ENCODE measurements at regions not wholly inside any gene's neighbourhood (a gene's known extent, or its start where the extent isn't known, plus 50 kb on each side); places are given as distances from the start of the nearest gene placed in this dataset.
"Not testable (repeated sequence)": the region's sequence is repeated elsewhere in the genome, so short reads cannot be mapped to it uniquely, and the experiment has no call there.

GRCh38 chr5:18438126-18438525 is 803.9 kb downstream of the TAF11L14 start:
- no peak for DNase-seq (ENCODE audit: low read depth in 2 of 2)

- DNase-seq (ENCODE audit: low read depth in 2 of 2): no peak
Observed at GRCh38 chr5:18455521-18455920, 821.3 kb downstream of the TAF11L14 start.

GRCh38 chr5:18457255-18457654 is 823.0 kb downstream of the TAF11L14 start:
- no peak for DNase-seq (ENCODE audit: low read depth in 2 of 2)

- DNase-seq (ENCODE audit: low read depth in 2 of 2): no peak
Observed at GRCh38 chr5:18461766-18462165, 827.5 kb downstream of the TAF11L14 start.

- peak in 1 of 2 experiments; percentile 37 for DNase-seq (ENCODE audit: low read depth in 2 of 2)
Observed at GRCh38 chr5:18465833-18466681, 831.8 kb downstream of the TAF11L14 start.

- no peak for DNase-seq (ENCODE audit: low read depth in 2 of 2)
Observed at GRCh38 chr5:18466731-18467130, 832.5 kb downstream of the TAF11L14 start.

GRCh38 chr5:18471791-18472190 is 837.5 kb downstream of the TAF11L14 start:
- DNase-seq (ENCODE audit: low read depth in 2 of 2): not testable (repeated sequence)

GRCh38 chr5:18483451-18483850 is 849.2 kb downstream of the TAF11L14 start:
- DNase-seq (ENCODE audit: low read depth in 2 of 2): no peak

- no peak for DNase-seq (ENCODE audit: low read depth in 2 of 2)
Observed at GRCh38 chr5:18487928-18488480, 853.7 kb downstream of the TAF11L14 start.

- no peak for DNase-seq (ENCODE audit: low read depth in 2 of 2)
Observed at GRCh38 chr5:18489703-18490102, 855.4 kb downstream of the TAF11L14 start.

- no peak for DNase-seq (ENCODE audit: low read depth in 2 of 2)
Observed at GRCh38 chr5:18491349-18491748, 857.1 kb downstream of the TAF11L14 start.

GRCh38 chr5:18495157-18495556 is 860.9 kb downstream of the TAF11L14 start:
- no peak for DNase-seq (ENCODE audit: low read depth in 2 of 2)

GRCh38 chr5:18496041-18496440 is 861.8 kb downstream of the TAF11L14 start:
- no peak for DNase-seq (ENCODE audit: low read depth in 2 of 2)

GRCh38 chr5:18497089-18497488 is 862.8 kb downstream of the TAF11L14 start:
- DNase-seq (ENCODE audit: low read depth in 2 of 2): no peak

- no peak for DNase-seq (ENCODE audit: low read depth in 2 of 2)
Observed at GRCh38 chr5:18503797-18504328, 869.6 kb downstream of the TAF11L14 start.

- DNase-seq (ENCODE audit: low read depth in 2 of 2): no peak
Observed at GRCh38 chr5:18507114-18507513, 872.9 kb downstream of the TAF11L14 start.

GRCh38 chr5:18517641-18518380 is 883.6 kb downstream of the TAF11L14 start:
- DNase-seq (ENCODE audit: low read depth in 2 of 2): no peak

GRCh38 chr5:18523380-18523779 is 889.1 kb downstream of the TAF11L14 start:
- no peak for DNase-seq (ENCODE audit: low read depth in 2 of 2)

- DNase-seq (ENCODE audit: low read depth in 2 of 2): no peak
Observed at GRCh38 chr5:18526792-18527405, 892.6 kb downstream of the TAF11L14 start.

- no peak for DNase-seq (ENCODE audit: low read depth in 2 of 2)
Observed at GRCh38 chr5:18533137-18533536, 898.9 kb downstream of the TAF11L14 start.

- DNase-seq (ENCODE audit: low read depth in 2 of 2): no peak
Observed at GRCh38 chr5:18534119-18534518, 899.9 kb downstream of the TAF11L14 start.

GRCh38 chr5:18535753-18536152 is 901.5 kb downstream of the TAF11L14 start:
- DNase-seq (ENCODE audit: low read depth in 2 of 2): not testable (repeated sequence)

Measured in stimulated activated CD4-positive, alpha-beta T cell treated with anti-CD3 and anti-CD28 coated beads, Interleukin-12 subunit alpha, Interleukin-12 subunit beta, amount 100 ng/mL, for 24 hours (primary cell).